AG10803 (cell line): ENCODE measurements at regions not wholly inside any gene's neighbourhood (a gene's known extent, or its start where the extent isn't known, plus 50 kb on each side); places are given as distances from the start of the nearest gene placed in this dataset.
"Not testable (repeated sequence)": the region's sequence is repeated elsewhere in the genome, so short reads cannot be mapped to it uniquely, and the experiment has no call there.

Source experiments
- DNase-seq: peaks from one replicate; pipeline ENCODE4 v3.0.0; 2010; ENCODE audit warnings: low read depth
- H3K4me3 ChIP-seq: 2 replicates; pipeline ENCODE4 v1.5.1; 2011; ENCODE audit warnings: mild to moderate bottlenecking, low read length, control low read depth
- CTCF ChIP-seq: conservative IDR thresholded peaks from 2 replicates; pipeline ENCODE4 v1.5.1; 2011; ENCODE audit warnings: mild to moderate bottlenecking, low read length, control low read depth, inconsistent platforms

- no peak for DNase-seq
- TF ChIP-seq CTCF: no peak
Measured at GRCh38 chr16:13697568-13697967, 222.4 kb upstream of the ERCC4 start.

GRCh38 chr16:13702614-13703013 is 217.3 kb upstream of the ERCC4 start:
- no peak for TF ChIP-seq CTCF
- no peak for DNase-seq
- H3K4me3 ChIP-seq: no peak overlapping the region

More at GRCh38 chr16:13697568-13697967, 222.4 kb upstream of the ERCC4 start:
- no peak overlapping the region for H3K4me3 ChIP-seq

- DNase-seq: no peak
- TF ChIP-seq CTCF: no peak
- H3K4me3 ChIP-seq: no peak overlapping the region
Measured at GRCh38 chr16:13708347-13709120, 211.4 kb upstream of the ERCC4 start.

GRCh38 chr16:13718748-13719147 is 201.2 kb upstream of the ERCC4 start:
- DNase-seq: no peak
- no peak overlapping the region for H3K4me3 ChIP-seq

GRCh38 chr16:13727943-13728342 is 192.0 kb upstream of the ERCC4 start:
- DNase-seq: no peak
- TF ChIP-seq CTCF: no peak

More at GRCh38 chr16:13718748-13719147, 201.2 kb upstream of the ERCC4 start:
- TF ChIP-seq CTCF: no peak

GRCh38 chr16:13733561-13733960 is 186.4 kb upstream of the ERCC4 start:
- no peak for DNase-seq
- H3K4me3 ChIP-seq: no peak overlapping the region
- no peak for TF ChIP-seq CTCF

More at GRCh38 chr16:13727943-13728342, 192.0 kb upstream of the ERCC4 start:
- no peak overlapping the region for H3K4me3 ChIP-seq

GRCh38 chr16:13739621-13740373 is 180.2 kb upstream of the ERCC4 start:
- DNase-seq, H3K4me3 ChIP-seq: not testable (repeated sequence)
